ENCODE measurements at regions not wholly inside any gene's neighbourhood (a gene's known extent, or its start where the extent isn't known, plus 50 kb on each side); places are given as distances from the start of the nearest gene placed in this dataset.

- no peak for DNase-seq (ENCODE audit: low spot score)
Measured at GRCh38 chr20:52402514-52402913, 210.9 kb upstream of the ZFP64 start.

GRCh38 chr20:52401431-52401830 is 209.9 kb upstream of the ZFP64 start:
- no peak for DNase-seq (ENCODE audit: low spot score)

GRCh38 chr20:52399352-52399751 is 207.8 kb upstream of the ZFP64 start:
- DNase-seq (ENCODE audit: low spot score): no peak

- DNase-seq (ENCODE audit: low spot score): no peak
Measured at GRCh38 chr20:52389606-52390005, 198.0 kb upstream of the ZFP64 start.

GRCh38 chr20:52383995-52384621 is 192.5 kb upstream of the ZFP64 start:
- DNase-seq (ENCODE audit: low spot score): no peak

GRCh38 chr20:52382933-52383332 is 191.4 kb upstream of the ZFP64 start:
- DNase-seq (ENCODE audit: low spot score): no peak

GRCh38 chr20:52379723-52380336 is 188.3 kb upstream of the ZFP64 start:
- DNase-seq (ENCODE audit: low spot score): peak; percentile 55

GRCh38 chr20:52372169-52372568 is 180.6 kb upstream of the ZFP64 start:
- DNase-seq (ENCODE audit: low spot score): no peak

GRCh38 chr20:52365688-52366087 is 174.1 kb upstream of the ZFP64 start:
- no peak for DNase-seq (ENCODE audit: low spot score)

- DNase-seq (ENCODE audit: low spot score): no peak
Measured at GRCh38 chr20:52364405-52364804, 172.8 kb upstream of the ZFP64 start.

GRCh38 chr20:52361650-52362049 is 170.1 kb upstream of the ZFP64 start:
- DNase-seq (ENCODE audit: low spot score): no peak

- DNase-seq (ENCODE audit: low spot score): no peak
Measured at GRCh38 chr20:52349806-52350205, 158.2 kb upstream of the ZFP64 start.

- no peak for DNase-seq (ENCODE audit: low spot score)
Measured at GRCh38 chr20:52348434-52348833, 156.9 kb upstream of the ZFP64 start.

- DNase-seq (ENCODE audit: low spot score): no peak
Measured at GRCh38 chr20:52346797-52347196, 155.2 kb upstream of the ZFP64 start.

- no peak for DNase-seq (ENCODE audit: low spot score)
Measured at GRCh38 chr20:52342913-52343312, 151.3 kb upstream of the ZFP64 start.

- peak; percentile 23 for DNase-seq (ENCODE audit: low spot score)
Measured at GRCh38 chr20:52340036-52340634, 148.6 kb upstream of the ZFP64 start.

- no peak for DNase-seq (ENCODE audit: low spot score)
Measured at GRCh38 chr20:52332649-52333250, 141.2 kb upstream of the ZFP64 start.

- no peak for DNase-seq (ENCODE audit: low spot score)
Measured at GRCh38 chr20:52332230-52332629, 140.7 kb upstream of the ZFP64 start.

GRCh38 chr20:52331655-52332054 is 140.1 kb upstream of the ZFP64 start:
- DNase-seq (ENCODE audit: low spot score): no peak

- DNase-seq (ENCODE audit: low spot score): no peak
Measured at GRCh38 chr20:52321396-52321795, 129.8 kb upstream of the ZFP64 start.

- no peak for DNase-seq (ENCODE audit: low spot score)
Measured at GRCh38 chr20:52318651-52319050, 127.1 kb upstream of the ZFP64 start.

- DNase-seq (ENCODE audit: low spot score): peak; percentile 72
Measured at GRCh38 chr20:52313341-52313963, 121.9 kb upstream of the ZFP64 start.
